ENCODE measurements at regions not wholly inside any gene's neighbourhood (a gene's known extent, or its start where the extent isn't known, plus 50 kb on each side); places are given as distances from the start of the nearest gene placed in this dataset.

- no peak for TF ChIP-seq EZH2 (IDR thresholded peaks at IDR 0.05; ENCODE audit: borderline replicate concordance, low read length)
- no peak for TF ChIP-seq CTCF (conservative IDR thresholded peaks at IDR 0.05 in 1 of 2, IDR thresholded peaks at IDR 0.05 in 1 of 2; ENCODE audit: extremely low read depth in 1 of 2, insufficient read depth in 1 of 2, low read depth in 1 of 2, low read length in 2 of 2)
These were observed 128.0 kb downstream of the ACTL8 start for GRCh38 chr1:17883136-17883535.
